Stimulated activated CD8-positive, alpha-beta memory T cell treated with anti-CD3 and anti-CD28 coated beads, Interleukin-12 subunit alpha, Interleukin-12 subunit beta, amount 100 ng/mL, for 1 hour (primary cell): ENCODE measurements at regions not wholly inside any gene's neighbourhood (a gene's known extent, or its start where the extent isn't known, plus 50 kb on each side); places are given as distances from the start of the nearest gene placed in this dataset.

Experiments used
- DNase-seq: peaks from one replicate; pipeline ENCODE4 v3.0.0-alpha.2; 2020; ENCODE audit warnings: low read depth

- DNase-seq: no peak
These were observed 1046.2 kb downstream of the KCNT2 start for GRCh38 chr1:195562074-195562473.

GRCh38 chr1:195550071-195550862, 1058.0 kb downstream of the KCNT2 start:
- no peak for DNase-seq

- no peak for DNase-seq
These were observed 1077.3 kb downstream of the KCNT2 start for GRCh38 chr1:195530961-195531360.

GRCh38 chr1:195529881-195530280, 1078.4 kb downstream of the KCNT2 start:
- DNase-seq: no peak

GRCh38 chr1:195520757-195521156, 1087.5 kb downstream of the KCNT2 start:
- DNase-seq: no peak

GRCh38 chr1:195516036-195516435, 1092.2 kb downstream of the KCNT2 start:
- no peak for DNase-seq

GRCh38 chr1:195511501-195511900, 1096.7 kb downstream of the KCNT2 start:
- DNase-seq: no peak

- DNase-seq: no peak
These were observed 1107.1 kb downstream of the KCNT2 start for GRCh38 chr1:195501118-195501517.

- no peak for DNase-seq
These were observed 1112.3 kb downstream of the KCNT2 start for GRCh38 chr1:195495720-195496635.

- DNase-seq: no peak
These were observed 1126.1 kb downstream of the KCNT2 start for GRCh38 chr1:195482137-195482536.

GRCh38 chr1:195481293-195481692, 1126.9 kb downstream of the KCNT2 start:
- no peak for DNase-seq

- DNase-seq: no peak
These were observed 1132.7 kb downstream of the KCNT2 start for GRCh38 chr1:195475568-195475967.

- no peak for DNase-seq
These were observed 1135.9 kb downstream of the KCNT2 start for GRCh38 chr1:195472291-195472690.

GRCh38 chr1:195466639-195467038, 1141.6 kb downstream of the KCNT2 start:
- no peak for DNase-seq

- no peak for DNase-seq
These were observed 1145.6 kb downstream of the KCNT2 start for GRCh38 chr1:195462646-195463045.

- no peak for DNase-seq
These were observed 1146.1 kb downstream of the KCNT2 start for GRCh38 chr1:195462152-195462551.

GRCh38 chr1:195458365-195458764, 1149.9 kb downstream of the KCNT2 start:
- no peak for DNase-seq

- no peak for DNase-seq
These were observed 1157.4 kb downstream of the KCNT2 start for GRCh38 chr1:195450794-195451193.

- no peak for DNase-seq
These were observed 1168.6 kb downstream of the KCNT2 start for GRCh38 chr1:195439661-195440060.

- no peak for DNase-seq
These were observed 1173.6 kb downstream of the KCNT2 start for GRCh38 chr1:195434566-195435203.

- DNase-seq: no peak
These were observed 1177.4 kb downstream of the KCNT2 start for GRCh38 chr1:195430826-195431225.

- DNase-seq: no peak
These were observed 1179.3 kb downstream of the KCNT2 start for GRCh38 chr1:195428927-195429326.

- no peak for DNase-seq
These were observed 1192.7 kb downstream of the KCNT2 start for GRCh38 chr1:195415584-195415983.
